ENCODE measurements at regions not wholly inside any gene's neighbourhood (a gene's known extent, or its start where the extent isn't known, plus 50 kb on each side); places are given as distances from the start of the nearest gene placed in this dataset.

GRCh38 chr3:79983118-79983517 lies 215.3 kb upstream of the ROBO1 start:
- Histone ChIP-seq H3K4me1 (no peaks in the 10 kb centered on the region), H3K4me3 (ENCODE audit: low read depth, low read length) (no peak overlapping the region), H3K9me3 (no peaks in the 10 kb centered on the region; the same call in 1 of the 2 replicates), H3K27me3 (no peaks in the 10 kb centered on the region), H3K36me3 (no peaks in the 10 kb centered on the region)
- DNase-seq, result no peak
- no peak for TF ChIP-seq CTCF (IDR thresholded peaks at IDR 0.05; ENCODE audit: low read depth, low read length)

DNA sequence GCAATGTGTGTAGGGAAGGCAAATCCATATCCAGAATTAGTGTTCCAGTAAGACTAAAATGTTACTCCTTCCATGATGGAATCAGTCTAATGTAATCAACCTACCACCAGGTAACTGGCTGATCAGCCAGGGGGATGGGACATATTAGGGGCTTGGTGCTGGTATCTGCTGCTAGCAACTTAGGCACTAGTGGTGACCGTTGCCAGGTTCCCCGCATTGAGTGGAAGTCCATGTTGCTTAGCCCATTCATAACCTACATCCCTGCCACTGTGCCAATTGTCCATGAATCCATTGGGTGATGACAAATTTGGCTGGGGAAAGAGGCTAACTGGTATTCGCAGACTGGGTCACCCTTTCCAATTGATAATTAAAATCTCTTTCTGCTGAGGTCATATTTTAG lies 212.2 kb upstream of the ROBO1 start:
- Histone ChIP-seq H3K27me3 (no peaks in the 10 kb centered on the region), H3K36me3 (no peaks in the 10 kb centered on the region), H3K4me1 (no peaks in the 10 kb centered on the region), H3K4me3 (ENCODE audit: low read depth, low read length) (no peak overlapping the region), H3K9me3 (no peaks in the 10 kb centered on the region)
- DNase-seq, result no peak
- TF ChIP-seq CTCF (IDR thresholded peaks at IDR 0.05; ENCODE audit: low read depth, low read length), result no peak

- H3K4me1 ChIP-seq, result no peaks in the 10 kb centered on the region; the same call in 1 of the 2 replicates
- TF ChIP-seq CTCF (IDR thresholded peaks at IDR 0.05; ENCODE audit: low read depth, low read length), result no peak
- no peaks in the 10 kb centered on the region for H3K9me3 ChIP-seq
- no peaks in the 10 kb centered on the region for H3K36me3 ChIP-seq
- DNase-seq, result no peak
- H3K4me3 ChIP-seq (ENCODE audit: low read depth, low read length), result no peak overlapping the region
- no peaks in the 10 kb centered on the region for H3K27me3 ChIP-seq
Observed at GRCh38 chr3:79976466-79976865, 208.7 kb upstream of the ROBO1 start.

- Histone ChIP-seq H3K4me1 (no peaks in the 10 kb centered on the region; the same call in 1 of the 2 replicates), H3K4me3 (ENCODE audit: low read depth, low read length) (no peak overlapping the region), H3K9me3 (no peaks in the 10 kb centered on the region), H3K36me3 (no peaks in the 10 kb centered on the region), H3K27me3 (no peaks in the 10 kb centered on the region)
- no peak for TF ChIP-seq CTCF (IDR thresholded peaks at IDR 0.05; ENCODE audit: low read depth, low read length)
- no peak for DNase-seq
Observed at GRCh38 chr3:79973917-79974595, 206.3 kb upstream of the ROBO1 start.

DNA sequence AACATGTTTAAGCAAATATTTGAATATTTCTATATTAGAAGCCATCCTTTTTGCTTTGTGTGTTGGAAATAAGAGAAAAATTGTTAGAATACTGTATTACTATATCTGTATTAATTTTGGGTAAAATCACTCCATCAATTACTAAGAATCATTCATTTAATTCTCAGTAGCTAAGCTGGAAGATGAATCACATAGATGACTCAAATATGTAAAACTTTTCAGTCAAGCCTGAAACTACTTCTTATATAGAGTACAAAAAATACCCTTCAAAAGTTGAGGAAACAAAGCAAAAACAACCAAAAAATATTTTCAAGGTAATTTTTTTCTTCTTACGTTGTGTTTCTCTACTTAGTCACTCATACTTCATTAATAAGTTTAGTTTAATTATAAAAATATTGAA lies 205.7 kb upstream of the ROBO1 start:
- TF ChIP-seq CTCF (IDR thresholded peaks at IDR 0.05; ENCODE audit: low read depth, low read length), result no peak
- H3K9me3 ChIP-seq, result no peaks in the 10 kb centered on the region
- no peak for DNase-seq
- H3K4me3 ChIP-seq (ENCODE audit: low read depth, low read length), result no peak overlapping the region
- H3K4me1 ChIP-seq, result no peaks in the 10 kb centered on the region; the same call in 1 of the 2 replicates
- H3K27me3 ChIP-seq, result no peaks in the 10 kb centered on the region
- H3K36me3 ChIP-seq, result no peaks in the 10 kb centered on the region

GRCh38 chr3:79968418-79968817 lies 200.6 kb upstream of the ROBO1 start:
- no peaks in the 10 kb centered on the region for H3K36me3 ChIP-seq
- no peaks in the 10 kb centered on the region for H3K27me3 ChIP-seq
- H3K9me3 ChIP-seq, result no peaks in the 10 kb centered on the region
- H3K4me1 ChIP-seq, result no peaks in the 10 kb centered on the region
- H3K4me3 ChIP-seq (ENCODE audit: low read depth, low read length), result no peak overlapping the region
- no peak for TF ChIP-seq CTCF (IDR thresholded peaks at IDR 0.05; ENCODE audit: low read depth, low read length)
- DNase-seq, result no peak

All from BE2C (cell line).